GM21619 (cell line): ENCODE measurements at regions not wholly inside any gene's neighbourhood (a gene's known extent, or its start where the extent isn't known, plus 50 kb on each side); places are given as distances from the start of the nearest gene placed in this dataset.
"Not testable (repeated sequence)": the region's sequence is repeated elsewhere in the genome, so short reads cannot be mapped to it uniquely, and the experiment has no call there.

Experiments used
- ATAC-seq: cut with Tn5 transposase; IDR thresholded peaks from one replicate; pipeline ENCODE4 v1.9.1; 2021; ENCODE audit not compliant: unreplicated experiment

DNA sequence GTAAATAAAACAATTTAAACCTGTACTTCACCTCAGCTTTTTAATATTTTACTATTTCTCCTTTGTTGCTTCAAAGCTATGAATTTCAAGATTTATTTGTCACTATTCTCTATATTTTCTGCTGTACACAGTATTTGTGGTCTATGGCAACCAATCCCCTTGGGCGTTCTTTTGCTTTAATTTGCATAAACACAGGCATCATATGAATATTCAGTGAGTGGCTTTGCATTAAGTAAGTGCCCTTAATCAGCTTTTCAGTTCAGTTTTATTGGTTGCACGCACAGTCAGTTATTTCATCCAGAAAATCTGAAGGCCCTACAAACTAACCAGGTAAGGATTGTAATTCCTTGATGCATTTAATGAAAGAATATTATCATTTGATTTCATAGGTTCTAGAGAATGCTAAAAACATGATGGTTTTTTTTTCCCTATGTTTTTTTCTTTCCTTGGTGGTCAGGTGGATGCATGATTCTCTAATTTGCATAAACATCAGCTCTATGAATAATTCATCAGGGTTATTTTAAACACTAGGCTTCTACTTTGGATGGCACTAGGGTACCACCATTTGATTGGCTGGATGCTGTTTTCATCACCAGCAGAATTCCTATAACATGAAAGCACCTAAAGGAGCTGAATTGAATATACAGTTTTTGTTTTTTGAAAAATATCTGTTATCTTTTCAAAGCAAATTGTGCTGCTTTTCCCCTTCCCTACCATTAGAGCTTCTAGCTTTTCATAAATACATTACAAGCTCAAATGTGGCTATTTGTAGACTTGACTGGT is 249.2 kb upstream of the CCNH start:
- ATAC-seq: no peak

DNA sequence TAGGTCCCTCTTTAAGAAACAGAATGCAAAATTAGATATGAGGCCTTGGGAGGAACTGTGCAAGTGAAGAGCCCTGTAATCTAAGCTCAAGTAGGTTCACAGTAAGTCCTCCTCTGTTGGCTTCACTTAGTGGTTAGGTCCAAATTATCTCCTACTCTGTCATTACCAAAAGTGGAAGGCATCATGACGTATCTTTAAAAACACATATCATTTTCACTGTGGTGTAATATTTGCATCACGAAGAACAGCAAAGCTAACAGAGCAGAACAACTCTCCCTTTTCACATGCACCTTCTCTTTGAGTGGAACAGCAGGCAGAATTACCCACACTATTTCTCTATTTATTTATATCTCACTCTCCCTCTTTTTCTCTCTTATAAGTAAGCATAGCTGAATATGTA is 240.5 kb upstream of the CCNH start:
- no peak for ATAC-seq

DNA sequence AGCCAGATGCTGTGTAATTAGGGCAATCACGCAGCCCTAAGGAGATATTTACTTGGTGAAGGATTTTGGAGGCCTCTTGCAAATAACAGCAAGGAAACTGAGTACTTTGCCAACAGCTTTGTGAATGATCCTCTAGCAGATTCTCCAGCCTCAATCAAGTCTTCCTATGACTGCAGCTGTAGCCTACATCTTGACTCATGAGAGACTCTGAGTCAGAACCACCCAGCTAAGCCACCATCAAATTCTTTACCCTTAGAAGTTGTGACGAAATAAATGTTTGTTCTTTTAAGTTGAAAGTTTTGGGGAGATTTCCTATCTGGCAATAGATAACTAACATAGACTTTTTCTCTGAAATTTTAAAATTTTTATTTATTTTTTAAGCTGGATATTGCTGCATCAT is 237.6 kb upstream of the CCNH start:
- ATAC-seq: no peak

DNA sequence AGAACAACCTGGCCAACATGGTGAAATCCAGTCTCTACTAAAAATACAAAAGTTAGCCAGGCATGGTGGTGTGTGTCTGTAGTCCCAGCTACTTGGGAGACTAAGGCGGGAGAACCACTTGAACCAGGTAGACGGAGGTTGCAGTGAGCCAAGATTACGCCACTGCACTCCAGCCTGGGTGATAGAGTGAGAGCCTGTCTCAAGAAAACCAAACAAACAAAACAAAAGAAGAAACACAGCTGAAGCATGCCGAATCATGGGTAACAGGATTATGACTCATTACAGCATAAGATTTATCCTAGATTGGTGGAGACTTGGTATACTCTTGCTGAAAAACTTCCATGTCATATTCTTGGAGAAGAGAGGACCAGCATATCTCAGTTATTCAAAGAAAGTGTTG is 236.7 kb upstream of the CCNH start:
- no peak for ATAC-seq

DNA sequence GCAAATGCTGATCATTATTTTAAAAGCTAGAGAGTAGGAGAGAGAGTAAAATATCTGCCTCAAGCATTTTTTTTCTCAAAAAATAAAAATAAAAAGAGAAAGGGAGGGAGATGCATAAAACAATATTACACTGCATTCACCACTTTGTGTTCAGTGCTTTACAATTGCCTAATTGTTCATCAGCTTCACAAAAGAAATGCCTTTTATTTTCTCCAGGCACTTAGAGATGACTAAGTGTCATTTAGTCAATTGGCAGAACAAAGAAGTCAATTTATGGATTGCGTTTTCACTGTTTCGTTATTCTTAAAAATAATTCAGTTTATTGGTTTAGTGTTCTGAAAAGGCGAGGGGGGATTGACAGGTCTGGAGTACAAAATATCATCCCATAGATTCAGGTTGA is 232.5 kb upstream of the CCNH start:
- ATAC-seq: no peak

DNA sequence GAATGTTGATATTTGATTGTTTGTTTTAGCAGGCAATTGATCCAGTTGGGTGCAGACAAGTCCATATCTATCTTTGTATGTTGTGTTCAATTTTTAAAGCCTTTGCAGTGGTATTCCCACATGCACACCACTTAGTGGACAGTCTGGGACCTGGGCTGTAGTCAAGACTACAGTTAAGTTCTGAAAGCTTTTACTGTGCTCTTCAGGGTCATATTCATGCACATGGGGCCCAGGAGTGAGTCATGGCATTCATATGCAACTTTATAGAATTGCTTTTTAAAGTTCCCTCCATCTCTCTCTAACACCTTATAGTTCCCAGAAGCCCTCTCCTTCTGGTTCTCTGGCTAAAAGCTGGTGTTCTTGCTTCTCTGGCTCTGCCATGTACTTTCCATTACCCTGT is 228.2 kb upstream of the CCNH start:
- no peak for ATAC-seq

DNA sequence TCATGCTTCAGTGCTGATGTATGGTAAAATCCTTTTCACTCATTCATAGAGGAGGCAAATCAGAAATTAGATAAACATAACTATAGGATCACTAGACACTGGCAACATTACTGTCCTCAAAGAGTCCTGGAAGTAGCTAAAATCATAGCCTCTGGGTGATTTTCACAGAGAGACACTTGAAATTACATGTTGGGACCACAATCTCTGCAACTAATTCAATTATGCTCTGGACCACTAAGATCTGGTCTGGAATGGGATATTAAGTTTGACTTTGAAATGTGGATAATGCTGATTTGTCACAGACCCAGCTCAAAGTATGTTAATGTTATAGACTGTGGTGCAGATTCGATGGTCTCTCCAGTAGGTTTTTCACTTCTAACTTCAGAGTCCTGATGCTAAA is 214.6 kb upstream of the CCNH start:
- no peak for ATAC-seq

DNA sequence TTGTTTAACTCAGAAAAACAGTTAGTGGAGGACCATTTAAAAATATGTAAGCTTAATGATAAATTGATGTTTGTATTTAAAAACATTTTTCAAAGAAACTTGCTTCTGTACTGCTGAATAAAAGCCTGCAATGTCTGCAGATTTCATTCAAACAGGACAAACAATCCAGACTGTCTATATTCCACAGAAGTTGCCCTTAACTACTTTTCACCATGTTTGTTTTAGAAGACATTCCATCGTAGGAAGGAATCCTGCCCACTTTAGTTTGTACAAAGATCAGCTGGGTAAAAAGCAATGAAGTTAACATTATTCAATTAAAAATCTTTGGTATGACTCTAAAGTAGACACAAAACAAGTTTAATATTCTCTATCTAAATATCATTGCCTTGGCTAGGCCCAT is 195.7 kb upstream of the CCNH start:
- ATAC-seq: no peak

DNA sequence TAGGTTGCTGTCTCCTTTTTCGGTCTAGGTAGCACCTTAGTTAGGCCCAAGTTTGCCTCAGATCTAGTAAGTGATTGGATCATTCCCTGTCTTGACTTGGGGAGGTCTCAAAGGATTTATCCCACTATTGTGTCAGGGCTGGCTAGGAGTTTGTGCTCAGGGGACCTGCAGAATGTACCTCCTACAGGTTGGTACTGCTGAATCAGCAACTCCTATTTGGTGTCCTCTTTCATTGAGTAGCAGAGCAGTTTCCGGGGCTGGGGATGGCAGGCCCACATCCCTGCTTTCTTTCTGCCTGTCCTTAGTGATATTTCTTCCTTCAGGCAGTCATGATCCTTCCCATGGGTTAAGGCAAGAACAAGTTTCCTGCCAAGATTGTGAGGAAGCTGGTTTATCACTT is 192.9 kb upstream of the CCNH start:
- no peak for ATAC-seq

DNA sequence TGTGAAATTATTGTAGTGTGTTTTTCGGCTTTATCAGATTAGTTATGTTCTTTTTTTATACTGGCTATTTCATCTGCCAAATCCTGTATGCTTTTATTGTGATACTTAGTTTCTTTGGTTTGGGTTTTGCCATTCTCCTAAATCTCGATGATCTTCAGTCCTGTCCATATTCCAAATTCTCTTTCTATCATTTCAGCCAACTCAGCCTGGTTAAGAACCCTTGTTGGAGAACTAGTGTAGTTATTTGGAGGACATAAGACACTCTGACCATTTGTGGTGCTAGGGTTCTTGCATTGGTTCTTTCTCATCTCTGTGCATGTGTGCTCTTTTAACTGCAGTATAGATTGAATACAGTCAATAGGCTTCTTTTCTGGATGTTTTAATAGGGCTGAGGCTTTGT is 187.0 kb upstream of the CCNH start:
- ATAC-seq: no peak

DNA sequence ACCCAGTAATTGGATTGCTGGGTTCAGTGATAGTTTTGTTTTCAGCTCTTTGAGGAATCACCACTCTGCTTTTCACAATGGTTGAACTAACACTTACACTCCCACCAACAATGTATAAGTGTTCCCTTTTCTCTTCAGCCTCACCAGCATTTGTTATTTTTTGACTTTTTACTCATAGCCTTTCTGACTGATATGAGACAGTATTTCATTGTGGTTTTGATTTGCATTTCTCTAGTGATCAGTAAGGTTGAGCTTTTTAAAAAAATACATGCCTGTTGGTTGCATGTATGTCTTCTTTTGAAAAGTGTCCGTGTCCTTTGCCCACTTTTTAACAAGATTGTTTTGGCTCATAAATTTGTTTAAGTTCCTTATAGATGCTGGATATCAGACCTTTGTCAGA is 185.7 kb upstream of the CCNH start:
- ATAC-seq: no peak

DNA sequence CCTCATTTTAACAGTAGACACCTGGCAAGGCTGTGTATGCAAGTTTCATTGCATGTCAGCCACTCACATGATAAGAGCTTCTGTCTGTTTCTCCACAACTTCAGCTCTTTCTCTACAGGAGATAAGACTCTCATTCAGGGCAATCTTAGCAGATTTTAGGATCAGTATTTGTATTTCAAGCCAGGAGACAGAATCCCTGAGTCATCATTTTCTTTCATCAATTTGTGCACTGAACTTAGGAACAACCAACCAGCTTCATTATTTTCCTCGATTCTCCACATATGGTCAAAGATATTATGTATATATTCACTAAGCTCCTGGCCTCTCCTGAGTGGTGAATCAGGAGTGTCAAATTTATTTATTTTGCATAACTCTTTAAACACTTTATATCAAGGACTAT is 181.8 kb upstream of the CCNH start:
- ATAC-seq: no peak

DNA sequence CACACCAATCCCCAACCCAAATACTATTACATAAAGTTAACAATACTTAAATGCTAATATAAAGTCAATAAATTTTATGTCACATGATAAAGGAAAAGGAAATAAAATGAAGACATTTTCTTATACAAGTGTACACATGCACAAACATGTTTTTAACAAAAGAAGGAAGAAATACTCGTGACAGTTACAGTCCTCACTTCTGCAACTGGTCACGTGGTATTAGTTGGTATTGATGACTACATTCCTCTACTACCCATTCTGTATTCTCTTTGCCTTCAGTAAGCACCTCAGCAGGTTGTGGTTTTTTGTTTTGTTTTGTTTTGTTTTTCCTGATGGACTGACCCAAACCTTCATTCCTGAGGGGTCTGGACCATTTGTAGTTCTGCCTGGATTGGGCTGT is 176.9 kb upstream of the CCNH start:
- ATAC-seq: no peak

DNA sequence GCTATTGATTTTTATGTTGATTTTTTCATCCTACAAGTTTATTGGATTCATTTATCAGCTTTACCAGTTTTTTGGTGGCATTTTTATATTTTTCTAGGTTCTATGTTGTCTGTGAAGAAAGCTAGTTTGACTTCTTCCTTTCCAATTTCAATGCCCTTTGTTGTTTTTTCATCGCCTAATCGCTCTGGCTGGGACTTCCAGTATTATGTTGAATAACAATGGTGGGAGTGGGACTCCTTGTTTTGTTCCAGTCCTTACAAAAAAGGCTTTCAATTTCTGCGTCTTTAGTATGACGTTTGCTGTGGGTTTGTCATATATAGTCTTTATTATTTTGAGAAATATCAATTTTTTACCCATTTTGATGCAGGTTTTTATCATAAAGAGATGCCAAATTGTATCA is 175.6 kb upstream of the CCNH start:
- ATAC-seq: no peak

DNA sequence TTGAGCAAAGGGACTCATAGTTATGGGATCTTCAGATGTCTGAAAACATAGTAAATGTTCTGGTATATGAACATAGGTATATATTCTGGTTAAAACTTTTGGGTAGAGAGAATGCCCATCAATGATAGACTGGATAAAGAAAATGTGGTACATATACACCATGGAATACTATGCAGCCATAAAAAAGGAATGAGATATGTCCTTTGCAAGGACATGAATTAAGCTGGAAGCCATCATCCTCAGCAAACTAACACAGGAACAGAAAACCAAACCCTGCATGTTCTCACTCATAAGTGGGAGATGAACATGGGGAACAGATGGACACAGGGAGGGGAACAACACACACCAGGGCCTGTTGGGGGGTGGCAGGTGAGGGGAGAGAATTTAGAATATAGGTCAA is 171.0 kb upstream of the CCNH start:
- not testable (repeated sequence) for ATAC-seq

DNA sequence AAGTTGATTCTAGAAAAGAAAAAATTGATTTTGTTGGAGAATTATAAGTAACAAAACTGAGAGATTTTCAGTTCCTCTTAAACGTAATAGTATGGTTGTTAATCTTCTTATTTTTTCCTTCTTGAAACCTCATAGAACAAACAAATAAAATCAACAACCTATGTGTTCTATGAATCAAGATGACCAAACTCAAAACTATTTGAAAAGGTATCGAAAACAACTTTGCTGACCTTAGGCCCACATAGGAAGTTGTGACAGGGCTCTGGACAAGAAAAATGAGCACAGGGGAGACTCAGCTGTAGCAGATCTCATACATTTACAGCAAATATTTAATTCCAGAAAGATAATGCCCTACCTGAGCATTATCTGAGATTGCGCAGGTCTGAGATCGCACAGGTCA is 169.4 kb upstream of the CCNH start:
- ATAC-seq: no peak

DNA sequence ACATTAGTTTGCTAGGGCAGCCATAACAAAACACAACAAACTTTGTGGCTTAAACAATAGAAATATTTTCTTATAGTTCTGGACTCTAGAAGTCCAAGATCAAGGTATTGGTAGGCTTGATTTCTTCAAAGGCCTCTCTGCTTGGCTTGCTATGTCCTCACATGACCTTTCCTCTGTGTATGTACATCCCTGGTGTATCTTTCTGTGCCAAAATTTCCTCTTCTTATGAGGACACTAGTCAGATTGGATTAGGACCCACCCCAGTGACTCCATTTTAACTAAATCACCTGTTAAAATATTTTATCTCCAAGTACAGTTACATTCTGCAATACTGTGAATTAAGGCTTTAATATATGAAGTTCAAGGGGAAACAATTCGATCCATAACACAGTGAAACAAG is 168.9 kb upstream of the CCNH start:
- no peak for ATAC-seq

DNA sequence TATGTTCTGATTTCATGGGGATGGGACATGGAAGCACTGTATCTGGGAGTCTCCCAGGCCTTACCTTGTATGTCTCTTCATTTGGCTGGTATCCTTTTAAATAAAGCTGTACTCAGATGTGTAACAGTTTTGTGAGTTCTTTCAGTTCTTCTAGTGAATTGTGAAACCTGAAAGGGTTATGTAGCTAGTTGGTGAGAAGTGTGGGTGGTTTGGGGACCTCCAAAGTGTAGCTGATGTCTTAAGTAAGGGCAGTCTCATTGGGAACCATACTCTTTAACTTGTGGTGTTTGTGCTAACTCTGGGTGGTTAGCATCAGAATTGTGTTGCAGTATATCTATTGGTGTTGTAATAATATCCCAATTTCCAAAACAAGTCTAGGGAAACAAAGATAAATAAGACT is 166.9 kb upstream of the CCNH start:
- no peak for ATAC-seq

DNA sequence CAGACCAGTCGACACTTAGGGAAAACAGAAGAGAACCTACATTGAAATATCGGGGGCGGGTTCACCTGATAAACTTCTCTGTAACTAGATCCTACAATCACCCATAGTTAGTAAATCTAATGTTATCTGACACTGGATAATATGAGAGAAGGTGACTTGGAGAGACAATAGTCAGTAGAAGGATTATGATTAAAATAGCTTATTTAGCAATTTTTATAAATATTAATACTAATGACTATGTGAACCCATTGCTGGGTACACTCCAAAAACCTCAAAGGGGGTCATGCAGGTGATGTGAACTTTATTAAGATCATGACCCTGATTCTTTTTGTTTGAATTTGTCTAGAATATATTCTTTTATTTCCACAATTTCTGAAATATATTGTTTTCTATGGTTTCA is 164.1 kb upstream of the CCNH start:
- no peak for ATAC-seq

DNA sequence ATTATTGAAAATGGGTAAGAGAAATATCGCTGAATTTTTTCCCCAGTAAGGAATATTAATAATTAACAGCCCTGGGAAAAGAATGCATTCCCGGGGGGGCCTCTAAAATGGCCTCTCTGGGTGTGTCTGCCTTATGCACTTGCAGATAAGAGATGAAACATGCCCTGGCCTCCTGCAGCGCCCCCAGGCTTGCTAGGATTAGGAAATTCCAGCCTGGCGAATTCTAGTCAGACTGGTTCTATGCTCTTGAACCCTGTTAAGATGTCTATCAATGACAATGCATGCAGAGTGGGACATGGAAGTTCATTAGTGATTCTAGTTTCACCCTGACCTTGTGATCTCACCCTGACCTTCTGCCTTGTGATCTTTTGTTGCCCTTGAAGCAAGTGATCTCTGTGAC is 163.6 kb upstream of the CCNH start:
- not testable (repeated sequence) for ATAC-seq

DNA sequence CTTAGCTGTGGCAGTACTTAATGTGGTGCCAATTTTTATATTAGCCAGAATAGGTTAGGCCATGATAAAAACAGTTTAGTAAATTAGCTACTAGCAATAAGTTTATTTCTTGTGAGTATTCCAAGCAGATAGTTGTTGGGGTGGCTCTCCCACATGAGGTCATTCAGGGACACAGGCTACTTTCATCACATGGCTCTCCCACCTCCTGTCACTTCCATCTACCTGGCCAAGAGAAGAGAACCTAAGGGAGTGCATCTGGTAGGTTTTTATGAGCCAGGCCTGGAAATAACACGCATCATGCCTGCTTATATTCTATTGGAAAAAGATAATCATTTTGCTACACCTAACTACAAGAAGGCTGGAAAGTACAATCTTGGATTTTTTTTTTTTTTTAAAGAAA is 161.4 kb upstream of the CCNH start:
- ATAC-seq: no peak

DNA sequence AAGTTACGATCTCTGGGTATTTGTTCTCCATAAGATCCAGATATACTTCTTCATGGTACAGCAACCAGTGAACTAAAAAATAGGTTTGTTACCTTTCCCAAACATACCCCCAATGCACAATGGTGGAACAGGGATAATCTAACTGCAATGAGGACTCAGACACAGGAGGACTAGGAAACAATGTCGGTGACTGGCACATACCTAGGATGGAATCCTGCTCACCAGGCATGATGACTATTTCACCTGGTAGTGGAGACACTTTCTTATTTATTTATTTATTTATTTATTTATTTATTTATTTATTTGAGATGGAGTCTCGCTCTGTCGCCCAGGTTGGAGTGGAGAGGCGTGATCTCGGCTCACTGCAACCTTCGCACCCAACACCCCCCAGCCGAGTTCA is 159.9 kb upstream of the CCNH start:
- ATAC-seq: no peak

DNA sequence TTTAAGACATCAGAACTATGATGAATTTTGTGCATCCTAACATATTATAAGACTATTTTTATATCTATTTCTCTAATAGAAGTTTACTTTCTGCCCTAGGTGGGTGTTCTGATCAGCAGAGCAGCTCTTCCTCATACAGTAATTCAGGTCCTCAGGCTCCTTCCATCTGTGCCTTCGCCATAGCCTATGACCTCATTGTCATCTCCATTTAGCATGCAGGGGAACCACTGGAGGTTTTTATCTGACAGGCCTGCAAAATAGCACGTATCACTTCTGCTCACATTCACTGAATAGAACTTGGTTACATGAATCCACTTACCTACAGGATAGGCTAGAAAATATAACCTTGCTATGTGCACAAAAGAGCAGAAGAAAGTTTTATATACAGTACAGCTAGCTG is 159.4 kb upstream of the CCNH start:
- ATAC-seq: peak; percentile 46

DNA sequence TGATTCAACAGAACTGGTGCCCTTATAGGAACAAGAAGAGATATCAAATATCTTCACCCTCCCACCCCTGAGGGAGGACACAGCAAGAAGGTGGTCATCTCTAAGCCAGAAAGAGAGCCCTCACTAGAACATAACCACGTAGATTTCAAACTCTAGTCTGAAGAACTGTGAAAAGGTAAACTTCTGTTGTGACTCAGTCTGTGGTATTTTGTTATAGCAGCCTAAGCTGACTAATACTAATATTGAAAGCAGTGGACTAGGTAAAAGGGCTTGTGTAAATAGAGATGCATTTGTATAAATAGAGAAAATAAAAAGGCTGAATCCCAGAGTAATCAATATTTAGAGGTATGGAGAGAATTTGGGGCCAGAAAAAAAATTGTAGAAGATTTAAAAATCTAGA is 157.6 kb upstream of the CCNH start:
- no peak for ATAC-seq
